Hippocampal formation (tissue), 2 donors: ENCODE measurements at regions not wholly inside any gene's neighbourhood (a gene's known extent, or its start where the extent isn't known, plus 50 kb on each side); places are given as distances from the start of the nearest gene placed in this dataset.
"Not testable (repeated sequence)": the region's sequence is repeated elsewhere in the genome, so short reads cannot be mapped to it uniquely, and the experiment has no call there.

Source experiments
- DNase-seq, 2 donors: peaks; one replicate each; lab custom pipeline; 2025; lab: John Stamatoyannopoulos, UW

DNA sequence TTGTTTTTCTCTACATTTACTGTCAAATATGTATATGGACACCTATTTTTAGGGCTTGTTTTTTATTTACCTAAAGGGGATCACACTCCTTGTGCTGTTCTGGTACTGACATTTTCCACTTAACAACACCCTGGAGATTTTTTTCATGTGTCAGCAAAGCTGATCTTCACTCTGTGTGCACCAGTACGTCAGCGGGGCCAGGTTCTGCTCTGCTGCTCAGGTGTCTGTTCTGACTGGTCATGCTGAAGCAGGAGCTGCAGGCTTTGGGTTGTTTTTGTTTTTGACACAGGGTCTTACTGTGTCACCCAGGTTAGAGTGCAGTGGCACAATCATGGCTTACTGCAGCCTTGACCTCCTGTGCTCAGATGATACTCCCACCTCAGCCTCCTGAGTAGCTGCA lies 81.9 kb upstream of the CCND2 start:
- no peak for DNase-seq

DNA sequence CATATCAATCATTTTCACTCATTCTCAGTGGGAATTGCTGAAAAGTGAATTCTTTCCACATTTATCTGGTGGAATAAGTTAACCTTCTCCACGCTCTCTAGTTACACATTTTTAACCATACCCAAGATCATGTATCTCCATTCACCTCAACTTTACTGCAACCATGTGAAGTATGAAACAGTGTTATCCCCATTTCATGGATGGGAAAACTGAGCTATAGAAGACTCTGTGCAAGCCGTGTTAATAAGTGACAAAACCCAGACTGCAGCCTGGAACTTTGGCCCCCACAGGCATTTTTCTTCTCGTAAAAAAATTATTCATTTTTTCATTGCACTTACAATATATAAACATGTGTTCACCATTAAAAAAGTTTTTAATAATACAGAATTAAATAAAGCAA lies 82.4 kb upstream of the CCND2 start:
- DNase-seq, result no peak

DNA sequence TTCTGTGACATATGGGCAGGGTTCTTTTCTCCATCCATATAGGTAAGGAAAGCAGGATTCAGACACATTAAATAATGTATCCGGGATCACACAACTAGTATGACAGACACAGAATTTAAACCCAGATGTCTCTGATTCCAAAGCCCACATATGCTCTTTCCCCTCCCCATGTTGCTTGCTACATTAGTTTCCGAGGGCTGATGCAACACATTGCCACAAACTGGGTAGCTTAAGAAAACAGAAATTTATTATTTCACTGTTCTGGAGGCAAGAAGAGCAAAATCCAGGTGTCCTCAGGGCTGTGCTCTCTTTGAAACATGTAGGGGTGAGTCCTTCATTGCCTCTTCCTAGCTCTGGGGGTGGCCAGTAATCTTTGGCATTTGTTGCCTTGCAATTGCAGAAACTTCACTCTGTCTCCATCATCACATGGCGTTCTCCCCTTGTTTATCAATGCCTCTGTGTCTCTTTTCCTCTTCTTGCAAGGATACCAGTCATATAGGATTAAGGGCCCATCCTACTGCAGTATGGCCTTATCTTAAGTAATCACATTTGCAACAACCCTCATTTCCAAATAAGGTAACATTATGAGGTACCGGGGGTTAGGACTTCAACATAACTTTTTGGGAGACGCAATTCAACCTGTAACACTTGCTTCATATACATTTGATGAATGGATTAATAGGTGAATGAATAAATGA lies 83.0 kb upstream of the CCND2 start:
- DNase-seq, result no peak

DNA sequence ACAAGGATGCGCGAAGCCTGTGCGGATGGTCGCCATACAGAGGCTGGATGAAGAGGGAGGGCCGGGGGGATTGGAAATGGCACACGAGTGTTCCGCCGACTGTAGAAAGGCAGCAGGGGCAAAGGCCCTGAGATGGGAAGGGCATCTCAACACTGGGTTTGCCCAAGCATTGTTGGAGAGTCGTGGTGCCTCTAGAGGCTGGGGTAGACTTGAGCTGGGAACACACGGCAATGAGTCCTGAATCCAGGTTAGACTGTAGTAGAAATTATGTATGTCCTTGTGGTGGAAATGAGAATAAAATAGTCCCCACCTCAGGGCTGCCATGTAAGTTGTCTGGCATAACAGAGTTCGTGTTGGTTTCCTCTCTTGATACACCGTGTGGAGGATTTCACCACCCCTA lies 83.8 kb upstream of the CCND2 start:
- DNase-seq, result no peak

DNA sequence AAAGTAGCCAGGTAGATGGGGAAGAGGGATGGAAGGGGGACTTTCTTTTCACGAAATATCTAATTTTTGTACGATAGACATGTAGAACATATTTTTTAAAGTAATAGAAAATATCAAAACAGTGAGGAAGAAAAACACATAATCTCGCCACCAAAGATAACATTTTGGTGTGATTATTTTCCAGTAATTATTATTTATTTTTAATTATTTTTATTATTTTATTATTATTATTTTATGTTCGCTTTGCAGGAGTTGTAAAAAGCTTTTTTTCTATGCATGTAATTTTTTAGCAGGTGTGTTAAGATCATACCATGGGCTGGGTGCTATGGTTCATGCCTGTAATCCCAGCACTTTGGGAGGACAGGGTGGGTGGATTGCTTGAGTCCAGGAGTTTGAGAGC lies 85.6 kb upstream of the CCND2 start:
- DNase-seq, result no peak

DNA sequence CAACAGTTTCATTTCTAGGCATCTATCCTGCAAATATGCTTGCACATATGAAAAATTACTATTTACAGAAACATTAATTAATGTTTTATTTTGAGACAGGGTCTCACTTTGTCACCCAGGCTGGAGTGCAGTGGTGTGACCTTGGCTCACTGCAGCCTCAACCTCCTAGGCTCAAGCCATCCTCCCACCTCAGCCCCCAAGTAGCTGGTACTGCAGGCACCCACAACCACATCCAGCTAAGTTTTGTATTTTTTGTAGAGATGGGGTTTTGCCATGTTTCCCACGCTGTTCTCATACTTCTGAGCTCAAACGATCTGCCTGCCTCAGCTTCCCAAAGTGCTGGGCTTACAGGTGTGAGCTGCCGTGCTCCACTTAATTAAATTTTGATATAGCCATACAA lies 86.2 kb upstream of the CCND2 start:
- not testable (repeated sequence) for DNase-seq

DNA sequence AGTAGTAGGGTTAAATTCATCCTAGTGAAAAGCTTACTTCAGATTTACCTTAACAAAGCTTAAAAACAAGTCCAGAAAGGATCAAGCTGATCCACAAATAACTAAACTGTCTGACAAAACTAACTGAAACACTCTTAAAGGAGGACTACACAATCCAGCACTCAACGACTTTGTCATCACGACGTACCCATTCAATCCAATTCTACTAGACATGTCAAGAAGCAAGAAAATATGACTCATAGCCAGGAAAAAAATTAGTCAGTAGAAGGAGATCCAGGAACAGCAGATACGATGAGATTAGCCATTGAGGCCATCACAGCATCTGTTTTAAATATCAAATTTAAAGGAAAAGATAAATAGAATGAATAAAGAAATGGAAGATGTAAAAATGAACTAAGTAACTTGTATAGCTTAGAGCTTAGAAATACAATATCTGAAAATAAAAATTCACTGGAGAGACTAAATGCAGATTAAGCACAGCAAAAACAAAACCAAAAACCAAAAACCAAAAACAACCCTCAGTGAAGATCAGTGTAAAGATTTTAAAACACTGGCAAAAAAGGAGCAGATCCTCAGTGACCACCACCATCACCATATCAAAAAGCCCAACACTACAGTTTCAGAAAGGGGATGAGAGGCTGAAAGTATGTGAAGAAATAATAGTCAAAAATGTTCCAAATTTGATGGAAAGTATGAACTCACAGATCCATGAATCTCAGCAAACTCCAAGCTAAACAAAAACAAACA lies 95.0 kb upstream of the CCND2 start:
- DNase-seq, result no peak

DNA sequence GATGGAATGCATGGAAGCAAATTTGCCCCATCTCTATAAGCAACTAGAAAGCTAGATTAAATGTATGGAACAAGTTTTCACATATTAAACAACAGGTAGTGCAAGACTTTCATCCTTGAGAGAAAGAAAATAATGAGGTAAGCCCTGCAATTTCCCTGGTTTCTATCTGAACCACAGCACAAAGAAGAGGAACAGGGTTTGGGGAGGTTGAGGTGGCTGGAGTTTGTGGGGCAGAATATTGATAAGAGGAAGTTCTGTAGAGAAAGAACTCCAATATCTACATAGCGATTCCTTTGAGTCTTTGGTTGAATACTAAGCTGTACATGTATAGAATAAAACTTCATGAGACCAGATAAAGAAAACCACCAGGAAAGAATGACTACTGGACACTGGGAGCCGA lies 96.3 kb upstream of the CCND2 start:
- DNase-seq, result no peak

DNA sequence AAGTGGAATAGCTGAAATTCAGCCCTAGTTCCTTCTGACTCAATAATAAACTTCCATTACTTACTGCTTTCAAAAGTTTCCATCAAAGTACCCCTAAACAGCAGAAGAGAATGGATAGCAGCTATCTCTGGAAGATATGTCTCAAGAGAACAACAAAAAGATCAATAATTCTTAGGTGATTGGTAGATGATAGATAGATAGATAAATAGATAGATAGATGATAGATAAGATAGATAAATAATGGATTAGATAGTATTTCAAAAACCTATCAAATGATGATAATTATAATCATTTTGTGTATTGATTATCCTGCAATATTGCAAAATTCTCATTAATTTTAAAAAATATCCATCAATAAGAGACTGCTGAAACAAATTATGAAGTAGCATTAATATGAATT lies 97.4 kb upstream of the CCND2 start:
- no peak for DNase-seq

DNA sequence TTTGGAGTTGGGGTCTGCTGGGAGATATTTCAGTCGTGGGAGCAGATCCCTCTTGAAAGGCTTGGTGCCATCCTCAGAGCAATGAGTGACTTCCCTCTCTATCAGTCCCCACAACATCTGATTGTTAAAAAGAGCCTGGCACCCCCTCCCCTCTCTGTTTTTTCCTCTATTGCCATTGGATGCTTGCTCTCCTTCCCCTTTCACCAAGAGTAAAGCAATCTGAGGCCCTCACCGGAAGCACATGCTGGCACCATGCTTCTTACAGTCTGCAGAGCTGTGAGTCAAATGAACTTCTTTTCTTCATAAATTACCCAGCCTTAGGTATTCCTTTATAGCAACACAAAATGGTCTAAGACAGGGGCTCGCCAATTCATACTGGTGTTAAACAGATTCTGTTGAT lies 99.1 kb upstream of the CCND2 start:
- peak in 1 of 2 donors; percentile 3 for DNase-seq

DNA sequence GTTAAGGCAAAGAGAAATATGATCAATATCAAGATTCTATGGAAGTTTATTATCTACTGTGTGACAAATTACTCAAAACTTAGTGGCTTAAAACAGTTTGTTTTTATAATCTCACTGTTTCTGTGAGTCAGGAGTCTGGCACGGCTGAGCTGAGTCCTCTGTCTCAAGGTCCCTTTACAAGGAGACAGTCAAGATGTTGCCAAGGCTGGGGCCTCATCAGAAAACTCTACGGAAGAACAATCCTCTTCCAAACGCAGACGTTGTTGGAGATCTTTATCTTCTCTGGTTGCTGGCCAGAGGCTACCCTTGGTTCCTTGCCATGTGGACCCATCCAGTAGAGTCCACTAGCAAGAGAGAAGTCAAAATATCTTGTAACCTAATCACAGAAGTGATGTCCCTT lies 100.6 kb upstream of the CCND2 start:
- DNase-seq, result no peak

DNA sequence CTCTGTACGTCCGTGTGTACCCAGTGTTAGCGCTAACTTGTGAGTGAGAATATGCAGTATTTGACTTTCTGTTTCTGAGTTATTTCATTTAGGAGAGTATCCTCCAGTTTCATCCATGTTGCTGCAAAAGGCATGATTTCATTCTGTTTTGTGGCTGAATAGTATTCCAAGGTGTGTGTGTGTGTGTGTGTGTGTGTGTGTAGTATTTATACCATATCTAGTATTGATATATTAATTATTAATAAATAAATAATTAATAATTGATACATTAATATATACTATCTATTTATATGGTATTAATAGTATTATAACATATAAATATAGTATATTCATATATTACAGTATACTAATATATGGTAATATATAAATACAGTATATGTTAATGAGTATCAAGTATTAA lies 101.8 kb upstream of the CCND2 start:
- DNase-seq, result no peak

DNA sequence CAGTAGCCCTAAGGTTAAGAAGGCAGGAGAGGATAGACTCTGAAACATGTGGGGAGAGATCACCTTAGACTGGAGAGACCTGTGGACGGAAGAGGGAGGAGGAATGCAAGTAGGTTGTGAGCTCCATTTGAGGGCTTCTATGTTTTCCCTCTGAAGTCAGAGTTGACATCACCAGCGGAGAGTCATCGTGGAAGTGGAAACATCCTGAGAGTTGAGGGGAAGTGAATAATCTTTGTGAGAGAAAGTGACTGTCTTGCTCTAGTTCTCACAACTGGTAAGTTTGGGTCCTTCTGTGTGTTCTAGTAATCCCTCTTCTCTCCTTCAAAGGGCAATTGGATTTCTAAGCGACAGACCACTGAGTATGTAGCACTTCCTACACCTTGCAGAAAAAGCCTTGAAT lies 103.6 kb upstream of the CCND2 start:
- no peak for DNase-seq

DNA sequence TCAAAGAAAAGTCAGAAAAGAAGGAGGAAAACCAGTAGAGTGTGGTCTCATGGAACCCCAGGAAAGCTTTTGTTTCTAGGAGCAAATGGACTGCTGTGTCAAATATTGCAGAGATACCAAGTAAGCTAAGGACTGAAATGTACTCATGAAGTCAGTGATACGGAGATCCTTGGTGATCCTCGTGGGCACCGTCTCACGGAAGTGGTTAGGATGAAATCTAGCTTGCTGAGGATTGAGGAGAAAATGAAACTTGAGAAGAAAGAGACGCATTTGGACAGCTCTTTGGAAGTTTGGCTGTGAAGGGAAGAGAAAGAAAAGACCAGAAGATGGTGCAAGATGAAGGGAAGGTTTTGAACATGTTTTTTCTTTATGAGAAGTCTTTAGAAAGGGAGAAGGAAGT lies 104.0 kb upstream of the CCND2 start:
- DNase-seq, result no peak

DNA sequence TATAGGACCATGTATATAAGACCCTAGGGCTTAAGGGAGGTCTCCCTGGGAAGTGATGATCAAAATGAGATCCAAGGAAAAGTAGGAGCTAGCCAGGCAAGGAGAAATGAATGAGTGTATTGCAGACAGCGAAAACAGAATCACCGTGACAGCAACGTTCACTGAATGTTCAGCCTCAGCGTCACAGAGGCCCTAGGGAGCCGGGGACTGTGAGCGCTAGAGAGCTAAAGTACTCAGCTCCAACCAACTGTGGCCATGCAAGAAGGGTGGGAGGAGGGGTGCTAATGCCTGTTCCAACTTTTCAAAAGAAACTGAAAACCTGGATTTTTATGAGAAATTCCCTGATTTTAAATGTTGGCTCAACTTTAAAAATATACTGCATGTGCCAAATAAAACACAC lies 105.5 kb upstream of the CCND2 start:
- DNase-seq, result no peak

DNA sequence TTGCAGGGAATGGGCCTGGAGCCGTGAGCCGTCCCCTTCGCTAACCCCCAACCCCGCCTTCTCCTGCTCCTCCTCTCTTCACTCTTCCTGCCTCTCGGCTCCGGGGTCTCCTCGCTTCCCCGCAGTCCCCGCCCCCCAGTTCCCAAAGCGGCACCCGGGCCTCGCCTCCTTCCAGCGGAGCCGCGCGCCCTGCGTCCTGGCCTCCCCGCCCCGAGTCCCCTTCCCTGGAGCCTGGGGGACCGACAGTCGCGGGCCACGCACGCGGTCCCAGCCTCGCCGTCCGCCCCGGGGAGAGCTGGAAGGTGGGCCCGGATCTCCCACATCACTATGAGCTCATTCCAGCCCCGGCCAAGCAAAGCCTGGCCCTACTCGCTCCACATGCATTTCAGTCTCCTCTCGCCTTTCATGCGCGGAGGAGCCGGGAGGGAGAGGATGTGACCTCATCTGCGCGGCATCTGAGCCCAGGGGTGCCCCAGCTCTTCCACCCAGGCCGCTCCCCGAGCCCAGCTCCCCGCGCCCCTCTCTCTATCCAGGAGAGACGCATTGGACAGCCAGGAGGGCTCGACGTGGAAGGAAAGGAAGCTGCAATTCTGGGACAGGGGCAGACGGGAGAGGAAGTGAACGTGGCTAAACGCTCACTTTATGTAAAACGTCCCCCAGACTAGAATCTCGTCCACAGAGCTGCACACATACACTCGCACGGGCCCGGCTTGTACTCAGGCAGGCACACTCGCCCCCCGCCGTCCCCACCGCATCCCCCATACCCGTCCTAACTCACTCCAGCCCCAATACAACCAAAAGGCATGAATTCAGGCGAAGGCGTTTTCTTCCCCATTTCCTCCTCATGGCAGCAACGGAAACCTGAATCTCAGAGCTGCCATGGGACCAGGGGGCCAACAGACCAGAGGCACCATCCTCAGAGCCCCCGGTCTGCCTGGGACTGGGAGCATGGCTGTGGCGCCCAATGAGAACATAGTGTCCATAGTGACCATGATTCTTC lies 108.7 kb upstream of the CCND2 start:
- no peak for DNase-seq

DNA sequence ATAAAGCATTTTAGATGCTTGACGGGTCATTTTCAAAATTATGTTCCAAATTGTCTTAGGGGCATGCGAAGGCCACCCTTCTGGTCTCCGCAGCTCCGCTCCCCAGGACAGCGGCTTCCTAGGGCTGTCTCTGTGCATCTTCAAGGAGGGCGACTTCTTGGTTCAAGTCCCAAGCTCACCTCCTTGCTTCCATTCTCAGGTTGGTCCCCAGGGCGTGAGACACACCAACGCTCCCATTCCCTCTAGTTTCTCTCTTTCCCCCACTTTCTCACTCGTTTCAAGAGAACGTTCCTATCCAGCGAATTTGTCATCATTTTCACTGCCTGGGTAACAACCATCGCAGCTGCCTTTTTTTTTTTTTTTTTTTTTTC lies 109.4 kb upstream of the CCND2 start:
- no peak for DNase-seq

DNA sequence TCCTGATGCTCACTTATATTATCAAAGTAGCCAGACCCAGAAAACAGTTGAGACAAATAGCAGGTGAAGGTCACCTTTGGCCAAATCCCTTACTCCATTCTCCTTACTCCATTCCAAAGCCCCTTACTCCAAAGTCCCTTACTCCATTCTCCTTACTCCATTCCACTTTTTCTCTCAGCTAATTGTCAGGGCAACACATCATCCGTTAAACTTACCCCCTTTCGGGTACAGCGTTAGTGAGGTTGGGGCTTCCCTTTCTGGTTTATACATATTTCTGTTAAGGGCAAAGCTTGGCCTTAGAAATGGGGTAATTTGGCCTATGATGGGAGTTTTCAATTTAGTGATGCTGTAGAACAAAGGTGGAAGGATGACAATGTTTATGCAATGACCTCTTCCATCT lies 111.8 kb upstream of the CCND2 start:
- DNase-seq, result no peak

DNA sequence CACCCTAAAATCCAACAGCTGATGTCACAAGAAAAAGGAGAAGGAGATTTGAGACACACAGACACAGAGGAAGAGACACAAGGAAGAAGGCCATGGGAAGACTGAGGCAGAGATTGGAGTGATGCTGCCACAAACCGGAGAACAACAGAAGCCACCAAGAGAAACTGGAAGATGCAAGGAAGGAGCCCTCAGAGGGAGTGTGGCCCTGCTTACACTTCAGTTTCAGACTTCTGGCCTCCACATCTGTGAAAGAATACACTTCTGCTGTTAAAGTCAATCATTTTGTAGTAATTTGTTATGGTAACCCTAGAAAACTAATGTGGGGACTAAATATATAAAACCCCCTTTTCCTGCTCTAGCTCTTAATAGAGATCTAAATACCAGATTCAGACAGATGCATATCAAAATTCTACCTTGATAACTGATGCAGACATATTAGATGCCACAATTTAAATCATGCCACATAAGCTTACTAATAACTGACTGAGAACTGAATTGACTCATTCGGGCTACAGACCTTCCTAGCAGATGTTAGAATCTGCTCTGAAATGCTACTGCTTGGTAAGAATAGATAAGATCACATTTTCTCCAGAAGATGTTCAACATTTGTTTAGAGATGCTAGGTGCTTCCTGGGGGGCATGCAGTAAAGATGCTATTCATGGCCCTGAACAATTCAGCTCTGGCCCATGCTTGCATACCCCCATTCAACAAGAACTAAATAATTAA lies 113.1 kb upstream of the CCND2 start:
- DNase-seq, result no peak

DNA sequence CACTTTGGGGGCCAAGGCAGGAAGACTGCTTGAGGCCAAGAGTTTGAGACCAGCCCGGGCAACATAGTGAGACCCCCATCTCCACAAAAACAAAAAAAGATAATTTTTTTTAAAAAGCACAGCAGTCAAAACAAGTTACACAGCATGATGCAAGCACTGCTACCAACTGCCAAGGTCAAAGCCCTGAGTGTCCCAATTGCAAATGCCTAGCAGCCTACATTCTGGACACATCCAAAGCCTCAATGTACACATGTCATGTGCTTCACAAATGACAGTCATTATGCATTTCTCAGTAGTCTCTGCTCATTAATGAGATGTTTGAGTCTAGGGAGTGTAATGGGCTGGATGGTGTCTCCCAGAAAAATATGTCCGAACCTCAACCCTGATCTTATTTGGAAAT lies 113.7 kb upstream of the CCND2 start:
- DNase-seq, result no peak

DNA sequence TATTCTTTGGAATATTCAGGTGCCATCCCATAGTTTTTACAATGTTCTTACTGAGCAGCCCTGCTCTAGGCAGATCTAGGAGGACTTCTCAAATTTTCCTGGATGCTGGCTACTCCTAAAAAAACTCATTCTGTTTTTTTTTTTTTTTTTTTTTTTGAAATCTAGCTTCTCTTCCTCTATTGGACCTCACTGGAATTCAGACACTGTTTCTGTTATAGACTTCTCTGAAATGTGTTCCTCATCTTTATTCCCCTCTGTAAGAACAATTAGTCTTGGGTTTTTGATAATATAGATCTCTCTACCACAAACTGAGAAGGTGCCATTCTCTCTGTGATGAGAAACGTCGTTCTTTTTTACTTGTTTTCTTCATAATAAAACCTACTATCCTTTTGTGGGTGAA lies 115.3 kb upstream of the CCND2 start:
- DNase-seq, result no peak

DNA sequence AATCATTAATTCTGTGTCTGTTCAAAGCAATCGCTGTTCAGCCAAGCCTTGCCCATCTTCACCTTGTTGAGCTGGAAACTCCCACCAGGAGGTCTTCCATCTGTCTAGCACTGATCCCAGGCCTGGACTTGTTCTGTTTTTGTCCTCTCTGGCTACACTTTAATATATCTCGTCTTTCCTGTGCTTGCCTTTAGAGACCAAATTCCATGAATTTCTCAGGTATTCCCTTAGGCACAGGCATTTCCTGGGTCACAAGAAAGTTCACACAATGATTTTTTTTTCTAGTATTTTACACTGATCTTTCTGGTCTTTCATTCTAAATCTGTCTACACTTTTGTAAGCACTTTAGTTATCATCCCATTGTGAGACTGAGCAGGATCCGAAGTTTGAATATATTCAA lies 116.4 kb upstream of the CCND2 start:
- no peak for DNase-seq
